B cell (primary cell): ENCODE measurements at regions not wholly inside any gene's neighbourhood (a gene's known extent, or its start where the extent isn't known, plus 50 kb on each side); places are given as distances from the start of the nearest gene placed in this dataset.

Experiments
- EZH2 ChIP-seq: IDR thresholded peaks from 2 replicates; pipeline ENCODE4 v1.6.1; 2012; ENCODE audit warnings: borderline replicate concordance, low read depth, mild to moderate bottlenecking, moderate library complexity, low read length; ENCODE audit not compliant: insufficient read depth, poor library complexity, severe bottlenecking
- TF ChIP-seq, protein P1 (sequence below): fragments of 200-600 bp; IDR thresholded peaks from one replicate; pipeline ENCODE4 v1.8.0; 2022; ENCODE audit warnings: antibody characterized with exemption, mild to moderate bottlenecking

GRCh38 chr1:79732950-79733349, 726.4 kb upstream of the ADGRL4 start:
- TF ChIP-seq, protein P1, sequence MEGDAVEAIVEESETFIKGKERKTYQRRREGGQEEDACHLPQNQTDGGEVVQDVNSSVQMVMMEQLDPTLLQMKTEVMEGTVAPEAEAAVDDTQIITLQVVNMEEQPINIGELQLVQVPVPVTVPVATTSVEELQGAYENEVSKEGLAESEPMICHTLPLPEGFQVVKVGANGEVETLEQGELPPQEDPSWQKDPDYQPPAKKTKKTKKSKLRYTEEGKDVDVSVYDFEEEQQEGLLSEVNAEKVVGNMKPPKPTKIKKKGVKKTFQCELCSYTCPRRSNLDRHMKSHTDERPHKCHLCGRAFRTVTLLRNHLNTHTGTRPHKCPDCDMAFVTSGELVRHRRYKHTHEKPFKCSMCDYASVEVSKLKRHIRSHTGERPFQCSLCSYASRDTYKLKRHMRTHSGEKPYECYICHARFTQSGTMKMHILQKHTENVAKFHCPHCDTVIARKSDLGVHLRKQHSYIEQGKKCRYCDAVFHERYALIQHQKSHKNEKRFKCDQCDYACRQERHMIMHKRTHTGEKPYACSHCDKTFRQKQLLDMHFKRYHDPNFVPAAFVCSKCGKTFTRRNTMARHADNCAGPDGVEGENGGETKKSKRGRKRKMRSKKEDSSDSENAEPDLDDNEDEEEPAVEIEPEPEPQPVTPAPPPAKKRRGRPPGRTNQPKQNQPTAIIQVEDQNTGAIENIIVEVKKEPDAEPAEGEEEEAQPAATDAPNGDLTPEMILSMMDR, result no peak
- TF ChIP-seq EZH2, result no peak
